ENCODE measurements at regions not wholly inside any gene's neighbourhood (a gene's known extent, or its start where the extent isn't known, plus 50 kb on each side); places are given as distances from the start of the nearest gene placed in this dataset.
"Not testable (repeated sequence)": the region's sequence is repeated elsewhere in the genome, so short reads cannot be mapped to it uniquely, and the experiment has no call there.

- peak; percentile 21 for DNase-seq (ENCODE audit: low read depth)
Measured at GRCh38 chr3:81913886-81914663, 152.6 kb upstream of the GBE1 start.

- no peak for DNase-seq (ENCODE audit: low read depth)
Measured at GRCh38 chr3:81911221-81911620, 149.8 kb upstream of the GBE1 start.

GRCh38 chr3:81910244-81910852 is 148.9 kb upstream of the GBE1 start:
- DNase-seq (ENCODE audit: low read depth) = peak; percentile 36

GRCh38 chr3:81909796-81910195 is 148.4 kb upstream of the GBE1 start:
- peak; percentile 22 for DNase-seq (ENCODE audit: low read depth)

- no peak for DNase-seq (ENCODE audit: low read depth)
Measured at GRCh38 chr3:81908561-81908960, 147.1 kb upstream of the GBE1 start.

GRCh38 chr3:81898336-81898735 is 136.9 kb upstream of the GBE1 start:
- no peak for DNase-seq (ENCODE audit: low read depth)

- no peak for DNase-seq (ENCODE audit: low read depth)
Measured at GRCh38 chr3:81894598-81894997, 133.2 kb upstream of the GBE1 start.

- no peak for DNase-seq (ENCODE audit: low read depth)
Measured at GRCh38 chr3:81891055-81891895, 129.8 kb upstream of the GBE1 start.

GRCh38 chr3:81888914-81889557 is 127.6 kb upstream of the GBE1 start:
- no peak for DNase-seq (ENCODE audit: low read depth)

GRCh38 chr3:81887448-81887847 is 126.0 kb upstream of the GBE1 start:
- no peak for DNase-seq (ENCODE audit: low read depth)

- no peak for DNase-seq (ENCODE audit: low read depth)
Measured at GRCh38 chr3:81886081-81886480, 124.6 kb upstream of the GBE1 start.

GRCh38 chr3:81884791-81885190 is 123.3 kb upstream of the GBE1 start:
- no peak for DNase-seq (ENCODE audit: low read depth)

- DNase-seq (ENCODE audit: low read depth) = peak; percentile 51
Measured at GRCh38 chr3:81876826-81877225, 115.4 kb upstream of the GBE1 start.

- peak; percentile 6 for DNase-seq (ENCODE audit: low read depth)
Measured at GRCh38 chr3:81874738-81875137, 113.3 kb upstream of the GBE1 start.

GRCh38 chr3:81872566-81872965 is 111.1 kb upstream of the GBE1 start:
- no peak for DNase-seq (ENCODE audit: low read depth)

GRCh38 chr3:81871358-81872155 is 110.1 kb upstream of the GBE1 start:
- DNase-seq (ENCODE audit: low read depth) = no peak

- DNase-seq (ENCODE audit: low read depth) = no peak
Measured at GRCh38 chr3:81869382-81869781, 107.9 kb upstream of the GBE1 start.

GRCh38 chr3:81868597-81868996 is 107.2 kb upstream of the GBE1 start:
- no peak for DNase-seq (ENCODE audit: low read depth)

GRCh38 chr3:81867875-81868274 is 106.4 kb upstream of the GBE1 start:
- no peak for DNase-seq (ENCODE audit: low read depth)

GRCh38 chr3:81865164-81865563 is 103.7 kb upstream of the GBE1 start:
- not testable (repeated sequence) for DNase-seq (ENCODE audit: low read depth)

GRCh38 chr3:81864272-81864671 is 102.8 kb upstream of the GBE1 start:
- DNase-seq (ENCODE audit: low read depth) = no peak
